ENCODE measurements at regions not wholly inside any gene's neighbourhood (a gene's known extent, or its start where the extent isn't known, plus 50 kb on each side); places are given as distances from the start of the nearest gene placed in this dataset.

GRCh38 chr2:146584316-146584715 is 1260.5 kb upstream of the ACVR2A start:
- peaks cover 4% of the 10 kb centered on the region for H3K27me3 Mint-ChIP-seq (ENCODE audit: insufficient read depth, low read depth, poor library complexity)
- no peak overlapping the region for H2AFZ ChIP-seq
- no peak overlapping the region for H3K4me2 ChIP-seq
- H3K4me1 ChIP-seq (ENCODE audit: insufficient read depth), result peaks cover 29% of the 10 kb centered on the region
- peaks cover 18% of the 10 kb centered on the region; the same call in 2 of the 3 replicates for H3K36me3 Mint-ChIP-seq (ENCODE audit: low read depth)
- H3K27me3 ChIP-seq (ENCODE audit: insufficient read depth), result no peaks in the 10 kb centered on the region
- no peak for DNase-seq (ENCODE audit: low spot score)
- peaks cover 10% of the 10 kb centered on the region; the same call in 2 of the 3 replicates for H3K9me3 Mint-ChIP-seq
- H3K4me3 Mint-ChIP-seq, result no peak overlapping the region
- no peak overlapping the region for H3K27ac ChIP-seq (ENCODE audit: low read depth)
- H3K4me3 ChIP-seq, result no peak overlapping the region
- peaks cover 11% of the 10 kb centered on the region for H3K4me1 Mint-ChIP-seq
- H3F3A ChIP-seq (replicated peaks; ENCODE audit: low read depth), result no peaks in the 10 kb centered on the region
- 0 out of 2 replicates have a peak, but pooled peaks cover 5% of the 10 kb centered on the region for H3K9me2 ChIP-seq (ENCODE audit: insufficient read depth)
- H3K79me2 ChIP-seq (replicated peaks; ENCODE audit: insufficient read depth), result no peaks in the 10 kb centered on the region
- no peak for TF ChIP-seq ZNF114 (CRISPR knock-in tag; IDR thresholded peaks at IDR 0.05)
- TF ChIP-seq REST (IDR thresholded peaks at IDR 0.05; ENCODE audit: unreplicated experiment), result no peak
- TF ChIP-seq EZH2phosphoT487 (IDR thresholded peaks at IDR 0.05; ENCODE audit: unreplicated experiment), result no peak
- TF ChIP-seq CTCF (conservative IDR thresholded peaks at IDR 0.05; ENCODE audit: low read depth in 2 of 2), result no peak
- no peak for TF ChIP-seq ZNF331 (CRISPR knock-in tag; IDR thresholded peaks at IDR 0.05; ENCODE audit: low read depth)
- TF ChIP-seq ZNF462 (CRISPR knock-in tag; IDR thresholded peaks at IDR 0.05), result no peak
- no peak for TF ChIP-seq NANOG (IDR thresholded peaks at IDR 0.05; ENCODE audit: borderline replicate concordance)
- no peak for TF ChIP-seq EZH2 (IDR thresholded peaks at IDR 0.05; ENCODE audit: low read depth, unreplicated experiment)
- no peak for TF ChIP-seq ETS1 (IDR thresholded peaks at IDR 0.05)
- no peak for TF ChIP-seq JUNB (IDR thresholded peaks at IDR 0.05; ENCODE audit: unreplicated experiment)
- TF ChIP-seq CREB1 (CRISPR knock-in tag; IDR thresholded peaks at IDR 0.05; ENCODE audit: low read depth), result no peak
- TF ChIP-seq POLR2AphosphoS5 (IDR thresholded peaks at IDR 0.05; ENCODE audit: low read depth), result no peak
- H3K27ac Mint-ChIP-seq, result no peak overlapping the region
- no peaks in the 10 kb centered on the region for H3K36me3 ChIP-seq (ENCODE audit: insufficient read depth)
- ATAC-seq, result no peak
- no peaks in the 10 kb centered on the region for H4K20me1 ChIP-seq (replicated peaks; ENCODE audit: insufficient read depth)

All from GM23338 (cell line).